GM12878 (cell line): ENCODE measurements at regions not wholly inside any gene's neighbourhood (a gene's known extent, or its start where the extent isn't known, plus 50 kb on each side); places are given as distances from the start of the nearest gene placed in this dataset.

Experiments
- ATAC-seq: fragments of 200-7000 bp; cut with Tn5 transposase; 3 replicates; pipeline ENCODE4 v1.9.1; 2020; ENCODE audit warnings: mild to moderate bottlenecking, moderate library complexity
- BruUV-seq: library from RNA; stranded (reverse); fragments of 400-500 nt; replicated peaks from 2 replicates; lab custom pipeline; 2021; lab: Mats Ljungman, UMichigan
- CTCF ChIA-PET: fragments of 300-600 bp; sonication (Branson Sonifier 250); formaldehyde crosslinking; extraction: SDS; loops from one replicate; lab custom pipeline; 2021; ENCODE audit warnings: inconsistent platforms; lab: Yijun Ruan, JAX
- POLR2A ChIA-PET: fragments of 350-600 bp; formaldehyde crosslinking; extraction: SDS; loops from one replicate; lab custom pipeline; 2021; ENCODE audit warnings: inconsistent platforms; lab: Charles Lee
- RAD21 ChIA-PET: fragments of 300-600 bp; sonication (Branson Sonifier 250); formaldehyde crosslinking; loops from one replicate; lab custom pipeline; 2023; ENCODE audit warnings: antibody characterized with exemption; ENCODE audit not compliant: unreplicated experiment; lab: Charles Lee
- SMC1A ChIA-PET: fragments of 300-600 bp; sonication (Branson Sonifier 250); formaldehyde crosslinking; loops from one replicate; lab custom pipeline; 2023; ENCODE audit not compliant: unreplicated experiment, uncharacterized antibody; lab: Charles Lee
- DNase-seq: peaks from one replicate; pipeline ENCODE4 v3.0.0-alpha.2; 2011; ENCODE audit warnings: low read depth, low spot score
- FAIRE-seq: peaks from 3 replicates; lab custom pipeline; 2011; peaks lifted over from hg19 to GRCh38; lab: Jason Lieb, UNC
- H2AFZ ChIP-seq: 2 replicates; pipeline ENCODE4 v1.6.0; 2011; ENCODE audit warnings: low read depth, low read length, control low read depth; ENCODE audit not compliant: control insufficient read depth
- H3K27ac ChIP-seq: 2 replicates; pipeline ENCODE4 v1.5.1; 2011; ENCODE audit warnings: control low read depth; ENCODE audit not compliant: control insufficient read depth, insufficient read depth
- H3K27me3 ChIP-seq, 2 experiments: replicated peaks in 1 of 2; 2 replicates each; pipeline versions ENCODE4 v1.6.0 to v1.6.1; 2011; ENCODE audit warnings: low read length in 1 of 2; ENCODE audit not compliant: control insufficient read depth in 2 of 2, insufficient read depth in 2 of 2
- H3K36me3 ChIP-seq, 2 experiments: 2 replicates each; pipeline ENCODE4 v1.5.1; 2011; ENCODE audit warnings: low read length in 1 of 2; ENCODE audit not compliant: control insufficient read depth in 2 of 2, insufficient read depth in 2 of 2
- H3K4me1 ChIP-seq: 2 replicates; pipeline ENCODE4 v1.6.1; 2011; ENCODE audit warnings: mild to moderate bottlenecking, low read length, moderate library complexity, mixed read lengths; ENCODE audit not compliant: control insufficient read depth, insufficient read depth
- H3K4me2 ChIP-seq: 2 replicates; pipeline ENCODE4 v1.6.0; 2011; ENCODE audit warnings: control low read depth; ENCODE audit not compliant: control insufficient read depth, insufficient read depth
- H3K4me3 ChIP-seq: fragments of 200-600 bp; sonication (generic); 2 replicates; pipeline ENCODE4 v1.5.1; 2016
- H3K79me2 ChIP-seq: 2 replicates; pipeline ENCODE4 v1.6.0; 2011; ENCODE audit warnings: low read length; ENCODE audit not compliant: control insufficient read depth, insufficient read depth
- H3K9ac ChIP-seq: 2 replicates; pipeline ENCODE4 v1.8.0; 2011; ENCODE audit warnings: low read length, control low read depth, mixed read lengths; ENCODE audit not compliant: control insufficient read depth, insufficient read depth
- H3K9me3 ChIP-seq: replicated peaks from 3 replicates; pipeline ENCODE4 v1.5.1; 2011; ENCODE audit warnings: mild to moderate bottlenecking, low read length; ENCODE audit not compliant: control insufficient read depth, insufficient read depth
- H4K20me1 ChIP-seq: 2 replicates; pipeline ENCODE4 v1.6.0; 2011; ENCODE audit not compliant: control insufficient read depth, insufficient read depth
- EED ChIP-seq: sonication (generic); IDR thresholded peaks from 2 replicates; pipeline ENCODE4 v1.6.1; 2016; ENCODE audit warnings: antibody characterized with exemption, low read depth
- ESRRA ChIP-seq: IDR thresholded peaks from 2 replicates; pipeline ENCODE4 v1.6.1; 2012; ENCODE audit warnings: mild to moderate bottlenecking, low read length, improper control_type of control experiment
- ETV6 ChIP-seq, 2 experiments: fragments of 450-650 bp in 1 of 2; IDR thresholded peaks in 1 of 2; conservative IDR thresholded peaks in 1 of 2; 2 replicates each; pipeline ENCODE4 v1.6.1; 2014; ENCODE audit warnings: antibody characterized with exemption in 1 of 2, borderline replicate concordance in 1 of 2, low read depth in 1 of 2, mild to moderate bottlenecking in 1 of 2, moderate library complexity in 1 of 2
- JUND ChIP-seq: IDR thresholded peaks from 2 replicates; pipeline ENCODE4 v1.6.1; 2012; ENCODE audit warnings: low read depth, mild to moderate bottlenecking, low read length, improper control_type of control experiment, moderate library complexity
- NR2C2 ChIP-seq: IDR thresholded peaks from 2 replicates; pipeline ENCODE4 v1.6.1; 2011; ENCODE audit warnings: borderline replicate concordance, low read depth; ENCODE audit not compliant: control insufficient read depth, insufficient read length
- RELB ChIP-seq: fragments of 450-650 bp; IDR thresholded peaks from 2 replicates; pipeline ENCODE4 v1.6.1; 2017; ENCODE audit warnings: low read depth, mild to moderate bottlenecking, moderate library complexity
- SREBF1 ChIP-seq: IDR thresholded peaks from 2 replicates; pipeline ENCODE4 v1.6.1; 2012; ENCODE audit warnings: mild to moderate bottlenecking, low read length
- TCF7 ChIP-seq: IDR thresholded peaks from 2 replicates; pipeline ENCODE4 v1.6.1; 2014; ENCODE audit warnings: antibody characterized with exemption, borderline replicate concordance
- YBX1 ChIP-seq: fragments of 450-650 bp; IDR thresholded peaks from 2 replicates; pipeline ENCODE4 v1.6.1; 2016; ENCODE audit warnings: antibody characterized with exemption
- WGBS: methylation state at CpG from one replicate; pipeline ENCODE4 v1.1.6; 2016; ENCODE audit warnings: low lambda C conversion rate; ENCODE audit not compliant: insufficient replicate concordance, insufficient coverage; ENCODE audit errors: missing lambda C conversion rate; 5-methylcytosine and 5-hydroxymethylcytosine counted together
- in situ Hi-C: fragments of 300-500 bp; cut with MboI; formaldehyde crosslinking; loops from 9 replicates; pipeline ENCODE4 v1.14.3; 2018; ENCODE audit warnings: mixed read lengths
- intact Hi-C: fragments of 100-400 bp; cut with micrococcal nuclease; formaldehyde crosslinking; loops from one replicate; pipeline ENCODE4 v1.14.2; 2022; ENCODE audit not compliant: unreplicated experiment
- TF ChIP-seq, protein P1 (sequence below): fragments of 450-650 bp; formaldehyde crosslinking; IDR thresholded peaks from 2 replicates; pipeline ENCODE4 v1.4.0; 2022; ENCODE audit warnings: mild to moderate bottlenecking, moderate library complexity
- TF ChIP-seq, protein P2 (sequence below): fragments of 450-650 bp; IDR thresholded peaks from 2 replicates; pipeline ENCODE4 v1.6.1; 2017; ENCODE audit warnings: borderline replicate concordance
- TF ChIP-seq, protein P3 (sequence below): fragments of 450-650 bp; formaldehyde crosslinking; IDR thresholded peaks from 2 replicates; pipeline ENCODE4 v1.4.0; 2020; ENCODE audit warnings: mild to moderate bottlenecking, moderate library complexity

GRCh38 chr11:116540645-116541304 is 232.0 kb downstream of the BUD13 start:
- H3K9ac ChIP-seq, result no peak overlapping the region
- WGBS, result 12% methylated on average over 4 of the region's 4 CpGs
- DNase-seq (no peak), FAIRE-seq (no peak), ATAC-seq (no peak)
- H3K9me3 ChIP-seq, result no peaks in the 10 kb centered on the region
- intact Hi-C loops (no loop called here), in situ Hi-C loops (no loop called here)
- H3K4me3 ChIP-seq, result no peak overlapping the region
- no peaks in the 10 kb centered on the region for H3K4me1 ChIP-seq
- H3K79me2 ChIP-seq, result no peaks in the 10 kb centered on the region
- no peak for TF ChIP-seq ESRRA
- no peak for TF ChIP-seq SREBF1
- no peak for TF ChIP-seq TCF7
- no peak for TF ChIP-seq JUND
- TF ChIP-seq, protein P1, sequence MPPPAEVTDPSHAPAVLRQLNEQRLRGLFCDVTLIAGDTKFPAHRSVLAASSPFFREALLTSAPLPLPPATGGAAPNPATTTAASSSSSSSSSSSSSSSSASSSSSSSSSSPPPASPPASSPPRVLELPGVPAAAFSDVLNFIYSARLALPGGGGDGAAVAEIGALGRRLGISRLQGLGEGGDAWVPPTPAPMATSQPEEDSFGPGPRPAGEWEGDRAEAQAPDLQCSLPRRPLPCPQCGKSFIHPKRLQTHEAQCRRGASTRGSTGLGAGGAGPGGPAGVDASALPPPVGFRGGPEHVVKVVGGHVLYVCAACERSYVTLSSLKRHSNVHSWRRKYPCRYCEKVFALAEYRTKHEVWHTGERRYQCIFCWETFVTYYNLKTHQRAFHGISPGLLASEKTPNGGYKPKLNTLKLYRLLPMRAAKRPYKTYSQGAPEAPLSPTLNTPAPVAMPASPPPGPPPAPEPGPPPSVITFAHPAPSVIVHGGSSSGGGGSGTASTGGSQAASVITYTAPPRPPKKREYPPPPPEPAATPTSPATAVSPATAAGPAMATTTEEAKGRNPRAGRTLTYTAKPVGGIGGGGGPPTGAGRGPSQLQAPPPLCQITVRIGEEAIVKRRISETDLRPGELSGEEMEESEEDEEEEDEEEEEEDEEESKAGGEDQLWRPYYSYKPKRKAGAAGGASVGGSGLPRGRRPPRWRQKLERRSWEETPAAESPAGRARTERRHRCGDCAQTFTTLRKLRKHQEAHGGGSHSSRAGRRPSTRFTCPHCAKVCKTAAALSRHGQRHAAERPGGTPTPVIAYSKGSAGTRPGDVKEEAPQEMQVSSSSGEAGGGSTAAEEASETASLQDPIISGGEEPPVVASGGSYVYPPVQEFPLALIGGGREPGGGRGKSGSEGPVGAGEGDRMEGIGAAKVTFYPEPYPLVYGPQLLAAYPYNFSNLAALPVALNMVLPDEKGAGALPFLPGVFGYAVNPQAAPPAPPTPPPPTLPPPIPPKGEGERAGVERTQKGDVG (CRISPR knock-in tag), result no peak
- TF ChIP-seq, protein P2, sequence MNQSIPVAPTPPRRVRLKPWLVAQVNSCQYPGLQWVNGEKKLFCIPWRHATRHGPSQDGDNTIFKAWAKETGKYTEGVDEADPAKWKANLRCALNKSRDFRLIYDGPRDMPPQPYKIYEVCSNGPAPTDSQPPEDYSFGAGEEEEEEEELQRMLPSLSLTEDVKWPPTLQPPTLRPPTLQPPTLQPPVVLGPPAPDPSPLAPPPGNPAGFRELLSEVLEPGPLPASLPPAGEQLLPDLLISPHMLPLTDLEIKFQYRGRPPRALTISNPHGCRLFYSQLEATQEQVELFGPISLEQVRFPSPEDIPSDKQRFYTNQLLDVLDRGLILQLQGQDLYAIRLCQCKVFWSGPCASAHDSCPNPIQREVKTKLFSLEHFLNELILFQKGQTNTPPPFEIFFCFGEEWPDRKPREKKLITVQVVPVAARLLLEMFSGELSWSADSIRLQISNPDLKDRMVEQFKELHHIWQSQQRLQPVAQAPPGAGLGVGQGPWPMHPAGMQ, result no peak
- TF ChIP-seq EED, result no peak
- TF ChIP-seq, protein P3, sequence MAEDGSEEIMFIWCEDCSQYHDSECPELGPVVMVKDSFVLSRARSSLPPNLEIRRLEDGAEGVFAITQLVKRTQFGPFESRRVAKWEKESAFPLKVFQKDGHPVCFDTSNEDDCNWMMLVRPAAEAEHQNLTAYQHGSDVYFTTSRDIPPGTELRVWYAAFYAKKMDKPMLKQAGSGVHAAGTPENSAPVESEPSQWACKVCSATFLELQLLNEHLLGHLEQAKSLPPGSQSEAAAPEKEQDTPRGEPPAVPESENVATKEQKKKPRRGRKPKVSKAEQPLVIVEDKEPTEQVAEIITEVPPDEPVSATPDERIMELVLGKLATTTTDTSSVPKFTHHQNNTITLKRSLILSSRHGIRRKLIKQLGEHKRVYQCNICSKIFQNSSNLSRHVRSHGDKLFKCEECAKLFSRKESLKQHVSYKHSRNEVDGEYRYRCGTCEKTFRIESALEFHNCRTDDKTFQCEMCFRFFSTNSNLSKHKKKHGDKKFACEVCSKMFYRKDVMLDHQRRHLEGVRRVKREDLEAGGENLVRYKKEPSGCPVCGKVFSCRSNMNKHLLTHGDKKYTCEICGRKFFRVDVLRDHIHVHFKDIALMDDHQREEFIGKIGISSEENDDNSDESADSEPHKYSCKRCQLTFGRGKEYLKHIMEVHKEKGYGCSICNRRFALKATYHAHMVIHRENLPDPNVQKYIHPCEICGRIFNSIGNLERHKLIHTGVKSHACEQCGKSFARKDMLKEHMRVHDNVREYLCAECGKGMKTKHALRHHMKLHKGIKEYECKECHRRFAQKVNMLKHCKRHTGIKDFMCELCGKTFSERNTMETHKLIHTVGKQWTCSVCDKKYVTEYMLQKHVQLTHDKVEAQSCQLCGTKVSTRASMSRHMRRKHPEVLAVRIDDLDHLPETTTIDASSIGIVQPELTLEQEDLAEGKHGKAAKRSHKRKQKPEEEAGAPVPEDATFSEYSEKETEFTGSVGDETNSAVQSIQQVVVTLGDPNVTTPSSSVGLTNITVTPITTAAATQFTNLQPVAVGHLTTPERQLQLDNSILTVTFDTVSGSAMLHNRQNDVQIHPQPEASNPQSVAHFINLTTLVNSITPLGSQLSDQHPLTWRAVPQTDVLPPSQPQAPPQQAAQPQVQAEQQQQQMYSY (CRISPR knock-in tag), result no peak
- TF ChIP-seq RELB, result no peak
- no peak for TF ChIP-seq YBX1
- no peak for TF ChIP-seq NR2C2
- no peak for TF ChIP-seq ETV6 (conservative IDR thresholded peaks at IDR 0.05 in 1 of 2, IDR thresholded peaks at IDR 0.05 in 1 of 2; ENCODE audit: borderline replicate concordance in 1 of 2, low read depth in 1 of 2)
- ChIA-PET SMC1A (no interaction called here), POLR2A (no interaction called here), CTCF (no interaction called here), RAD21 (no interaction called here)
- peaks cover 4 to 6% of the 10 kb centered on the region in 2 experiments for H3K27me3 ChIP-seq
- no peak overlapping the region for H2AFZ ChIP-seq
- H4K20me1 ChIP-seq, result no peaks in the 10 kb centered on the region
- no peak overlapping the region for H3K27ac ChIP-seq
- BruUV-seq, result no TSS peak
- H3K36me3 ChIP-seq, result no peaks in the 10 kb centered on the region
- no peak overlapping the region for H3K4me2 ChIP-seq
